Sigmoid colon (tissue), 6 donors: ENCODE measurements at regions not wholly inside any gene's neighbourhood (a gene's known extent, or its start where the extent isn't known, plus 50 kb on each side); places are given as distances from the start of the nearest gene placed in this dataset.
"Not testable (repeated sequence)": the region's sequence is repeated elsewhere in the genome, so short reads cannot be mapped to it uniquely, and the experiment has no call there.

Experiments used
- DNase-seq: peaks from one replicate; pipeline ENCODE4 v3.0.0-alpha.2; 2019
- H3K27ac ChIP-seq, 4 donors: fragments of 200-600 bp; sonication (generic); one replicate each; pipeline ENCODE4 v1.5.1; 2016 to 2019; ENCODE audit warnings: mild to moderate bottlenecking in 1 of 4
- H3K27me3 ChIP-seq, 3 donors: fragments of 200-600 bp; sonication (generic); one replicate each; pipeline ENCODE4 v1.5.1; 2019; ENCODE audit warnings: mild to moderate bottlenecking in 1 of 3
- H3K36me3 ChIP-seq, 4 donors: fragments of 200-600 bp; sonication (generic); one replicate each; pipeline ENCODE4 v1.5.1; 2016 to 2019
- H3K4me1 ChIP-seq, 4 donors: fragments of 200-600 bp; sonication (generic); one replicate each; pipeline ENCODE4 v1.5.1; 2017 to 2019
- H3K4me3 ChIP-seq, 4 donors: fragments of 200-600 bp; sonication (generic); one replicate each; pipeline ENCODE4 v1.5.1; 2017 to 2019; ENCODE audit warnings: mild to moderate bottlenecking in 2 of 4, moderate library complexity in 1 of 4
- H3K9me3 ChIP-seq, 4 donors: fragments of 200-600 bp in 3 of 4; sonication (generic) in 3 of 4; one replicate each; pipeline versions ENCODE4 v1.5.1 to v1.6.1; 2013 to 2019
- EP300 ChIP-seq, 4 donors: sonication (generic); formaldehyde crosslinking; IDR thresholded peaks; one replicate each; pipeline ENCODE4 v1.6.1; 2017; ENCODE audit warnings: antibody characterized with exemption in 4 of 4
- POLR2A ChIP-seq, 2 donors: fragments of 450-650 bp; IDR thresholded peaks; one replicate each; pipeline ENCODE4 v1.6.1; 2016; ENCODE audit warnings: antibody characterized with exemption in 2 of 2, mild to moderate bottlenecking in 2 of 2, moderate library complexity in 2 of 2
- POLR2AphosphoS5 ChIP-seq, 4 donors: sonication (generic); formaldehyde crosslinking; IDR thresholded peaks; one replicate each; pipeline ENCODE4 v1.6.1; 2017; ENCODE audit warnings: antibody characterized with exemption in 4 of 4
- WGBS, 2 donors: extraction: QIAGEN DNeasy Blood & Tissue Kit; methylation state at CpG; one replicate each; pipeline ENCODE4 v1.1.7; 2013; 5-methylcytosine and 5-hydroxymethylcytosine counted together
- intact Hi-C: fragments of 100-400 bp; cut with DNase I; formaldehyde crosslinking; loops from one replicate; pipeline ENCODE4 v1.15.1; 2023
- TF ChIP-seq, protein P1 (sequence below), 4 experiments: fragments of 450-650 bp in 3 of 4; fragments of 200-600 bp in 1 of 4; IDR thresholded peaks; one replicate each; pipeline ENCODE4 v1.5.1; 2016 to 2019; ENCODE audit warnings: antibody characterized with exemption in 4 of 4, mild to moderate bottlenecking in 3 of 4, moderate library complexity in 2 of 4
- donor health status: healthy with polysubstance abuse.
- donor health status: healthy.

DNA sequence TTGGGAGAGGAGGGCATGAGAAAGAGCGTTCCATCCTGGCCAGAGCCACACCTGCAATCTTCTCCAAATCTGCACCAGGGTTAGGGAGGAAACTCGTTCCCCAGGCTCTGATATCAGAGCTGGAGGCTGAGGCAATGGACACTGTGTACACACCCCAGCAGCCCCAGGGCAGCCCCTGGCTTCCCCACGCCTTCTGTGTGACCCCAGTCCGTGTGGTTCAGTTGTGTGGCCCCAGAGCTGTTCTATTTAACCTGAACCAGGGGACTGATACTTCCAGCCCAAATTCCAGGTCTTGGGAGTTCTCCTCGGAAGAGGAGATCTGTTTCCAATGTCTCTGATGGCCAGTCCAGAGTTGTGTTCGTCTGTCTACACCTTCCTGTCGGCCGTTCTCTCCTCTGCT, 242.6 kb upstream of the EXOC2 start:
- Histone ChIP-seq H3K4me3 (no peak overlapping the region), H3K27me3 (no peaks in the 10 kb centered on the region), H3K27ac (no peak overlapping the region), H3K36me3 (no peaks in the 10 kb centered on the region), H3K9me3 (no peaks in the 10 kb centered on the region), H3K4me1 (no peaks in the 10 kb centered on the region)
- WGBS, 2 donors = 67 to 73% methylated on average over 8 of the region's 8 CpGs
- intact Hi-C loops = no loop called here
- no peak for DNase-seq
- TF ChIP-seq POLR2AphosphoS5 (IDR thresholded peaks at IDR 0.05) (no peak), POLR2A (IDR thresholded peaks at IDR 0.05) (no peak)
- TF ChIP-seq, protein P1, sequence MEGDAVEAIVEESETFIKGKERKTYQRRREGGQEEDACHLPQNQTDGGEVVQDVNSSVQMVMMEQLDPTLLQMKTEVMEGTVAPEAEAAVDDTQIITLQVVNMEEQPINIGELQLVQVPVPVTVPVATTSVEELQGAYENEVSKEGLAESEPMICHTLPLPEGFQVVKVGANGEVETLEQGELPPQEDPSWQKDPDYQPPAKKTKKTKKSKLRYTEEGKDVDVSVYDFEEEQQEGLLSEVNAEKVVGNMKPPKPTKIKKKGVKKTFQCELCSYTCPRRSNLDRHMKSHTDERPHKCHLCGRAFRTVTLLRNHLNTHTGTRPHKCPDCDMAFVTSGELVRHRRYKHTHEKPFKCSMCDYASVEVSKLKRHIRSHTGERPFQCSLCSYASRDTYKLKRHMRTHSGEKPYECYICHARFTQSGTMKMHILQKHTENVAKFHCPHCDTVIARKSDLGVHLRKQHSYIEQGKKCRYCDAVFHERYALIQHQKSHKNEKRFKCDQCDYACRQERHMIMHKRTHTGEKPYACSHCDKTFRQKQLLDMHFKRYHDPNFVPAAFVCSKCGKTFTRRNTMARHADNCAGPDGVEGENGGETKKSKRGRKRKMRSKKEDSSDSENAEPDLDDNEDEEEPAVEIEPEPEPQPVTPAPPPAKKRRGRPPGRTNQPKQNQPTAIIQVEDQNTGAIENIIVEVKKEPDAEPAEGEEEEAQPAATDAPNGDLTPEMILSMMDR (IDR thresholded peaks at IDR 0.05) = no peak

DNA sequence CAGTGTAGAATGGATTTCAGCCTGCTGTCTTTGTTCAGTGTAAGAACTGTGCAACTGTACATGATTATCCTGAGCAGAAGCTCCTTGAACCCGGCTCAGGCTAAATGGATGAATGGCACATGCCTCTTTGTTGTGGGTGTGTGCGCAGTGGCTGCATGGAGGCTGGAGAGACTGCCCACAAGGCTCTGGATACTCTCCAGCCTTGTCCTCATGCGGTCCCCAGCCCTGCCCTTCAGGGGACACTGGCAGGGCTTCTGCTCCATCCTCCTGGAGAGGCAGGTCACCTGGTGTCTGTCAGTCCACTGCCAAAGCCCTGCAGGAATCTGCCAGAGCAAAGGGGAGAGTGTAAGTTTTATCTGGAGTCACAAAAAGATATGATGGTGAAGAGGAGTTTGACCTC, 241.7 kb upstream of the EXOC2 start:
- TF ChIP-seq, protein P1 (IDR thresholded peaks at IDR 0.05) = no peak
- TF ChIP-seq POLR2A (IDR thresholded peaks at IDR 0.05) (no peak), EP300 (IDR thresholded peaks at IDR 0.05) (no peak), POLR2AphosphoS5 (IDR thresholded peaks at IDR 0.05) (no peak)
- Histone ChIP-seq H3K36me3 (no peaks in the 10 kb centered on the region), H3K27me3 (no peaks in the 10 kb centered on the region), H3K4me3 (no peak overlapping the region), H3K4me1 (no peaks in the 10 kb centered on the region), H3K27ac (no peak overlapping the region), H3K9me3 (no peaks in the 10 kb centered on the region)
- 92 to 93% methylated on average over 3 of the region's 3 CpGs for WGBS, 2 donors
- intact Hi-C loops = no loop called here
- no peak for DNase-seq

DNA sequence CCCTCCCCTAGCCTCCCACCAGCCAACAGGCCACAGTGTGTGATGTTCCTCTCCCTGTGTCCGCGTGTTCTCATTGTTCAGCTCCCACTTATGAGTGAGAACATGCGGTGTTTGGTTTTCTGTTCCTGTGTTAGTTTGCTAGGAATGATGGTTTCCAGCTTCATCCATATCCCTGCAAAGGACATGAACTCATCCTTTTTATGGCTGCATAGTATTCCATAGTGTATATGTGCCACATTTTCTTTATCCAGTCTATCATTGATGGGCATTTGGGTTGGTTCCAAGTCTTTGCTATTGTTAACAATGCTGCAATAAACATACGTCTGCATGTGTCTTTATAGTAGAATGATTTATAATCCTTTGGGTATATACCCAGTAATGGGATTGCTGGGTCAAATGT, 239.0 kb upstream of the EXOC2 start:
- H3K9me3 ChIP-seq, H3K27me3 ChIP-seq, H3K27ac ChIP-seq, DNase-seq, H3K36me3 ChIP-seq, intact Hi-C loops, H3K4me3 ChIP-seq, H3K4me1 ChIP-seq: not testable (repeated sequence)
- 78 to 90% methylated on average over 4 of the region's 4 CpGs for WGBS, 2 donors

GRCh38 chr6:927157-927556, 234.2 kb upstream of the EXOC2 start:
- H3K36me3 ChIP-seq = no peaks in the 10 kb centered on the region
- no peak for DNase-seq
- WGBS, 2 donors = 89 to 94% methylated on average over 11 of the region's 11 CpGs
- TF ChIP-seq POLR2A (IDR thresholded peaks at IDR 0.05) = no peak
- H3K27ac ChIP-seq = no peak overlapping the region
- intact Hi-C loops = no loop called here
- H3K4me3 ChIP-seq = no peak overlapping the region
- no peaks in the 10 kb centered on the region for H3K27me3 ChIP-seq
- H3K4me1 ChIP-seq = no peaks in the 10 kb centered on the region
- H3K9me3 ChIP-seq = no peaks in the 10 kb centered on the region

- TF ChIP-seq POLR2AphosphoS5 (IDR thresholded peaks at IDR 0.05) = no peak
- TF ChIP-seq POLR2A (IDR thresholded peaks at IDR 0.05) = no peak
- TF ChIP-seq, protein P1 (IDR thresholded peaks at IDR 0.05) = no peak
- TF ChIP-seq EP300 (IDR thresholded peaks at IDR 0.05) = no peak
- H3K4me3 ChIP-seq = no peak overlapping the region
- no peak for DNase-seq
- intact Hi-C loops = no loop called here
- H3K4me1 ChIP-seq = no peaks in the 10 kb centered on the region
- H3K27me3 ChIP-seq = no peaks in the 10 kb centered on the region
- 61 to 74% methylated on average over 2 of the region's 2 CpGs for WGBS, 2 donors
- H3K27ac ChIP-seq = no peak overlapping the region
- no peaks in the 10 kb centered on the region for H3K36me3 ChIP-seq
- peaks cover 0 to 7% (median 3%) of the 10 kb centered on the region in 4 donors for H3K9me3 ChIP-seq
Measured at GRCh38 chr6:925656-926213, 232.8 kb upstream of the EXOC2 start.

- H3K9me3 ChIP-seq = peaks cover 0 to 13% (median 3%) of the 10 kb centered on the region in 4 donors
- H3K4me1 ChIP-seq = no peaks in the 10 kb centered on the region
- H3K4me3 ChIP-seq = no peak overlapping the region
- H3K36me3 ChIP-seq = no peaks in the 10 kb centered on the region
- TF ChIP-seq POLR2AphosphoS5 (IDR thresholded peaks at IDR 0.05) = no peak
- TF ChIP-seq, protein P1 (IDR thresholded peaks at IDR 0.05) = no peak
- TF ChIP-seq POLR2A (IDR thresholded peaks at IDR 0.05) = no peak
- no peak for TF ChIP-seq EP300 (IDR thresholded peaks at IDR 0.05)
- intact Hi-C loops = no loop called here
- H3K27ac ChIP-seq = no peak overlapping the region
- DNase-seq = no peak
- 78 to 83% methylated on average over 9 of the region's 9 CpGs for WGBS, 2 donors
- no peaks in the 10 kb centered on the region for H3K27me3 ChIP-seq
Measured at GRCh38 chr6:924661-925060, 231.7 kb upstream of the EXOC2 start.
